Right kidney (tissue), 1 donor: ENCODE measurements at regions not wholly inside any gene's neighbourhood (a gene's known extent, or its start where the extent isn't known, plus 50 kb on each side); places are given as distances from the start of the nearest gene placed in this dataset.
"Not testable (repeated sequence)": the region's sequence is repeated elsewhere in the genome, so short reads cannot be mapped to it uniquely, and the experiment has no call there.

Experiments
- DNase-seq: peaks from one replicate; pipeline ENCODE4 v3.0.0-alpha.2; 2016

GRCh38 chr19:28665748-28666147 lies 547.2 kb downstream of the UQCRFS1 start:
- DNase-seq = no peak

- no peak for DNase-seq
Observed at GRCh38 chr19:28656644-28657043, 556.3 kb downstream of the UQCRFS1 start.

- no peak for DNase-seq
Observed at GRCh38 chr19:28655054-28655453, 557.9 kb downstream of the UQCRFS1 start.

DNA sequence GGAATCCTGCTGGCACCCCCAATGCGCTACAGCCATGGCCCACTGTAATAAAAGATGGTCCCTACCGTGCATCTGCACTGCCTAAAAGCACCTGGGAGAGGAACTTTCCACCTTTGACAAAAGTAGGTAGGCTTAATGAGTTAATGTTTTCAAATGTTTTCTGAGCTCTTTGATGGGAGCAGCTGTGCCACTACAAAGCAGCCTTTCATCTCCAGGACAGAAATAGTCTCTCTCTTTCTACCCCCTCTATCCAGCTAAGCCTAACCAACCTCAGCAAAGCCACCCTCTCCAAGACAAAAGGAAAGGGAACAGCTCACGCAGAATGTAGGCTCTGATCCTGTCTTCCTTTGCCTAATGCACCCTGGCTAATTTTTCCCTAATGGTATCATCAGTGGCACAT lies 560.2 kb downstream of the UQCRFS1 start:
- DNase-seq = no peak

- no peak for DNase-seq
Observed at GRCh38 chr19:28646629-28647028, 566.3 kb downstream of the UQCRFS1 start.

- peak; percentile 8 for DNase-seq
Observed at GRCh38 chr19:28644169-28644775, 568.7 kb downstream of the UQCRFS1 start.

GRCh38 chr19:28642787-28643683 lies 569.9 kb downstream of the UQCRFS1 start:
- no peak for DNase-seq

DNA sequence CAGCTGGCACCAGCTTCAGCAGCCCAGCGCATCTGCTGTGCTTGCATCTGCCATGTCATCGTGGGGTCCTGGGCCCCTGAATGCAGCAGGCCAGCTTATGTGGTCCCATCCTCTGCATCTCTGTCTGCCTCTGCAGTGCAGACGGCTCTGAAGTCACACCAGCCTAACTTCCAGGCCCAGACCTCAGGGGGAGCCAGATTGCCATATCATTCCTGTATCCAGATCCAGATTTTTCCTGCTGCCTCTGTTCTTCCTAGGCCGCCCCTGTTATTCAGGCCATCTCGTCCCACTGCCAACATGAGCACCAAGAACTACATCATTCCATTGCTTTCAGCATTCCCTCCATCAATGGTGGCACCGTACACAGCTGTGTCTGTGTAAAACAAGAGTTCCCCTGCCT lies 571.6 kb downstream of the UQCRFS1 start:
- DNase-seq = no peak

DNA sequence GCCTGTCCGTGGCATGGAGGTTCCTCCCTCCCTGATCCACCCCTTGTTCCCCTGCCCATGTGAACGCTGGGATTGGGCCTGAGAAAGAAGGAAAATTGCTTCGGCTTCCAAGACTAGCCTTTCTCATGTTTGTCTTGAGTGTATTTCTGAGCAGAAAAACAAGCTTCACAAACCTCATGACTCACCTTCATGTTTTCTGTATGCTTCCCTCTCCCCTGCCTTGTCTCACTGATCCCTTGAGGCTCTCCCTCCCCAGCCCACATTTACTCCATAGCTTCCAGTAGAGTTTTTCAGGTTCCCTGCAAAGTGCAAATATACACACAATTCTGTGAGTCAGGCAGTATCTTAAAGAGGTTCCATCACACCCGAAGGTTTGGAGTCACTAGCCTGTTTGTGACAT lies 572.4 kb downstream of the UQCRFS1 start:
- DNase-seq = no peak

- no peak for DNase-seq
Observed at GRCh38 chr19:28638445-28638844, 574.5 kb downstream of the UQCRFS1 start.

DNA sequence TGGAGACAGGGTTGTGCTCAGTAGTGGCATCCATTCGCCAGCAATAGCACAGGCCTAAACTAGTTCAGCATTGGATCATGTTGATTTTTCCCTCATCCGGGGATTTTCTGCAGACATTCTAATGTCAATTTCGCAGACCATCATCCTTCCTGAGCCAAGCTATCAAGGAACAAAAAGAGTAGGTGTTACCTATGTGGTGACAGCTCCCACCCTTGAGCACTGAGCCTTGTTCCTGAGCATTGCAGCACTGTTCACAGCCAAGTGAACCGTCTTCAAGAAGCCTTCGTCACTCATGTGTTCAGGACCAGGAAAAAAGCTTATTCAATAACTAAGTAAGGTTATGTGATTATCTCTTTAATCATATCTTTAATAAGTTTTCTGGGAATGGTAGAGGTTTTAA lies 576.2 kb downstream of the UQCRFS1 start:
- DNase-seq = no peak

DNA sequence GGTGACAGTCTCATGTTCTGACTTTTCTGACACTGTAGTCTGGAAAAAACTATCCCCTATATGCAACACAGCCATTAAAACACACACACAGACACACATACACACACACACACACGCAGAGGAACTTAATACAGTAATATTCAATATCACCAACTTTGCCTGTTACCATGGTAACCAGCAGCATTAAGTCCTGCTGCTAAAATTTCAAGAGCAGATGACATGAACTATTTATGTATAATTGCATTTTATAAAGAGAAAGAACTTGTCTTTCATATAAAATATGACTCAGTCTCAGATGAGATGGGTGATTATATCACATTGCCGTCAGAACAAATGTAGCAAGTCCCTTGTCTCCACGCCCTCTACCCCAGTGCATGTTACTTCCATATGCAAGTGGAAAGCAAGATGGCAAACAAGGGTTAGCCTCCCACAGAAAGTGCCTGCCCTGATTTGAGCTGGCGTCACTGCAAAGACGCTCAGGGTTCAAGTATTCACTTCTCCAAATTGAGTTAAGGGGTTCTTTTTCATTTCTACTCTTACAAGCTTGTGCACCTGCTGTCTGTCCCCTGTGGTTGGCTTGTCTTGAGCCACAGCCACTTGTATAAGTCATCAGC lies 576.8 kb downstream of the UQCRFS1 start:
- DNase-seq = no peak

DNA sequence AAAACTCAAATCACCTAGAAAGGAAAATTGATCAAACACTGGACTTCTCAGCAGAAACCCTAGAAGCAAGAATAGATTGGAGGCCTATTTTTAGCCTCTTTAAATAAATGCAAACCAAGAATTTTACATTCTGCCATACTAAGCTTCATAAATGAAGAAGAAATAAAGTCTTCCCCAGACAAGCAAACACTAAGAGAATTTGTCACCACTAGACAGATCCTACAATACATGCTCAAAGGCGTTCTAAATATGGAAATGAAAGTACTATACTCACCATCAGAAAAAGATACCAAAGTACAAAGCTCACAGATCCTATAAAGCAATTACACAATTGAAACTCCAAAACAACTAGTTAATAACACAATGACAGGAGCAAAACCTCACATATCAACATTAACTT lies 578.1 kb downstream of the UQCRFS1 start:
- DNase-seq = no peak

- no peak for DNase-seq
Observed at GRCh38 chr19:28634019-28634328, 579.0 kb downstream of the UQCRFS1 start.

- DNase-seq = peak; percentile 21
Observed at GRCh38 chr19:28633319-28634018, 579.5 kb downstream of the UQCRFS1 start.

- DNase-seq = no peak
Observed at GRCh38 chr19:28632371-28633080, 580.4 kb downstream of the UQCRFS1 start.

GRCh38 chr19:28631961-28632360 lies 581.0 kb downstream of the UQCRFS1 start:
- no peak for DNase-seq

DNA sequence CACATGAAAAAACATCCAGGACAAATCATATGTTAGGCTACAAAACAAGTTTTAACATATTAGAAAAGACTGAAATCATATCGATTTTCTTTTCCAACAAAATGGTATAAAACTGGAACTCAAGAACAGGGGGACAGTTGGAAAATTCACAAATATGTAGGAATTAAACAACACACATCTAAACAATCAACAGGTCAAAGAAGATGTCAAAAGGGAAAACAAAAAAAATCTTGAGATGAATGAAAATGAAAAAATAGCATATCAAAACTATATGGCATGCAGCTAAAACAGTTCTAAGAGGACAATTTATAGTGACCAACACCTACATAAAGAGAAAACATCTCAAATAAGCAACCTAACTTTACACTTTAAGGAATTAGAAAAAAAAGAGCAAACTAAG lies 585.3 kb downstream of the UQCRFS1 start:
- no peak for DNase-seq

- not testable (repeated sequence) for DNase-seq
Observed at GRCh38 chr19:28626407-28626806, 586.5 kb downstream of the UQCRFS1 start.

DNA sequence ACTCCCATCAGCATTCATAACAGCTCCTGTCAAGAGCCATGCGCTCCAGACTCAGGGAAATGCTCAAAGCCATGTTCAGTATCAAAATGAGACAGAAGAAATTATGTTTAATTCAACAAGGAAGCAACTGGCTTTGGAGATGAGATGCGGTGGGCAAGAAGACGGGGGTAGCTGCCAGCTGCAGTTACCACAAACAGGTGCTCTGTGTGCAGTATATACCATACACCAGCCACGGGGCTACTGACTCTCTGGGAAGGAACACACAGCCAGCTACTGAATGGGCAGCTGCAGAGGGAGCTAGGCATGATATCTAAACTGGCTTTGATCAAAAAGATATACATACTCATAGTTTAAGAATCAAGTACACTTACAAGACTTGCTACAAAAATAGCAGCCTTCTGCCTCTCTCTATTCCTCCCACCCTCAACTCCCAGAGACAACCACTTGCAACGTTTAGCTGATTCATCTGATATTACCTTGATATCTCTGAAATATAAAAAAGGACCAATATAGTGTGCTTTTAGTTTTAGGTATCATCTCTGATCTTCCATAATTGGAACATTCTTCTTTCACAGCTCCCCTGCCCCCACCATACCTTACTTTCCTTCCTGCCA lies 593.0 kb downstream of the UQCRFS1 start:
- DNase-seq = no peak

DNA sequence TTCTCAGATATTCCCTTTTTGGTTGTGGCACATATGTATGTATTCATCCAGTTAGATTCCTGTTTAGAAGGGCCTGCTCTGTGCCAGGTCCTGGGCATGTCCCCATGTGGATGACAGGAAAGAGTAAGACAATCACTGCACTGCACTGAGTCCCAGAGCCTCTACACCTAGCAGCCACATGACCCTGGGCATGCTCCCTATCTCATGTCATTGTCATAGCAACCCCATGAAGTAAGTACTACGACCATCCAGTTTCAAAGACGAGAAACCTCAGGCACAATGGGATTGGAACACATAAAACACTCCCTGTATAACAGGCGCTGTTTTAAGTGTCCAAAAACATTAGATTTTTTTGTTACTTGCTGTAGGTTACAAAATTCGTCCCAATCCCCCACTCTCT lies 594.4 kb downstream of the UQCRFS1 start:
- DNase-seq = no peak

GRCh38 chr19:28615966-28616365 lies 597.0 kb downstream of the UQCRFS1 start:
- no peak for DNase-seq
